GM23338 (cell line): ENCODE measurements at regions not wholly inside any gene's neighbourhood (a gene's known extent, or its start where the extent isn't known, plus 50 kb on each side); places are given as distances from the start of the nearest gene placed in this dataset.
A peak's percentile ranks its signal among the peaks of the same experiment; 100 is the strongest.

Source experiments
- ATAC-seq: fragments of 200-7000 bp; cut with Tn5 transposase; 3 replicates; pipeline ENCODE4 v1.9.1; 2020
- DNase-seq: peaks from one replicate; pipeline ENCODE4 v3.0.0-alpha.2; 2015; ENCODE audit warnings: low spot score
- H2AFZ ChIP-seq: fragments of 200-600 bp; sonication (generic); 2 replicates; pipeline ENCODE4 v1.8.0; 2016; ENCODE audit warnings: antibody characterized with exemption, mild to moderate bottlenecking, moderate library complexity
- H3F3A ChIP-seq: fragments of 200-600 bp; sonication (generic); replicated peaks from 2 replicates; pipeline ENCODE4 v1.8.0; 2017; ENCODE audit warnings: antibody characterized with exemption, mixed run types, low read depth
- H3K27ac ChIP-seq: fragments of 200-600 bp; sonication (generic); 2 replicates; pipeline ENCODE4 v1.6.1; 2016; ENCODE audit warnings: low read depth
- H3K27me3 ChIP-seq: fragments of 200-600 bp; sonication (generic); 2 replicates; pipeline ENCODE4 v1.8.0; 2016; ENCODE audit warnings: mild to moderate bottlenecking, mixed run types, moderate library complexity; ENCODE audit not compliant: insufficient read depth
- H3K36me3 ChIP-seq: fragments of 200-600 bp; sonication (generic); 2 replicates; pipeline ENCODE4 v1.8.0; 2016; ENCODE audit warnings: mild to moderate bottlenecking; ENCODE audit not compliant: insufficient read depth
- H3K4me1 ChIP-seq: fragments of 200-600 bp; sonication (generic); 2 replicates; pipeline ENCODE4 v1.8.0; 2016; ENCODE audit warnings: mild to moderate bottlenecking, moderate library complexity; ENCODE audit not compliant: insufficient read depth
- H3K4me2 ChIP-seq: fragments of 200-600 bp; sonication (generic); 2 replicates; pipeline ENCODE4 v1.7.1; 2017; ENCODE audit warnings: mixed run types
- H3K4me3 ChIP-seq: fragments of 200-600 bp; sonication (generic); 2 replicates; pipeline ENCODE4 v1.6.1; 2016; ENCODE audit warnings: mixed run types
- H3K79me2 ChIP-seq: fragments of 200-600 bp; sonication (generic); replicated peaks from 2 replicates; pipeline ENCODE4 v1.8.0; 2017; ENCODE audit warnings: mild to moderate bottlenecking; ENCODE audit not compliant: insufficient read depth
- H3K9me2 ChIP-seq: fragments of 200-600 bp; sonication (generic); 2 replicates; pipeline ENCODE4 v1.8.0; 2017; ENCODE audit not compliant: insufficient read depth
- H4K20me1 ChIP-seq: fragments of 200-600 bp; sonication (generic); replicated peaks from 2 replicates; pipeline ENCODE4 v1.8.0; 2017; ENCODE audit warnings: mild to moderate bottlenecking; ENCODE audit not compliant: insufficient read depth
- H3K27ac Mint-ChIP-seq: 2 replicates; pipeline ENCODE4 v1.8.0; 2020; ENCODE audit warnings: inconsistent platforms, mild to moderate bottlenecking, moderate library complexity, mixed read lengths
- H3K27me3 Mint-ChIP-seq: 3 replicates; pipeline ENCODE4 v1.8.0; 2022; ENCODE audit warnings: low read depth, mild to moderate bottlenecking, moderate library complexity, mixed read lengths, inconsistent platforms; ENCODE audit not compliant: insufficient read depth, poor library complexity
- H3K36me3 Mint-ChIP-seq: 3 replicates; pipeline ENCODE4 v1.8.0; 2021; ENCODE audit warnings: low read depth, mild to moderate bottlenecking, inconsistent platforms, moderate library complexity, mixed read lengths
- H3K4me1 Mint-ChIP-seq: 3 replicates; pipeline ENCODE4 v1.8.0; 2020; ENCODE audit warnings: mild to moderate bottlenecking, inconsistent platforms, mixed read lengths
- H3K4me3 Mint-ChIP-seq: 3 replicates; pipeline ENCODE4 v1.8.0; 2021; ENCODE audit warnings: moderate library complexity, mild to moderate bottlenecking, inconsistent platforms, mixed read lengths
- H3K9me3 Mint-ChIP-seq: 3 replicates; pipeline ENCODE4 v1.8.0; 2020; ENCODE audit warnings: moderate library complexity, mild to moderate bottlenecking, inconsistent platforms, mixed read lengths
- CREB1 ChIP-seq: fragments of 250-450 bp; sonication (Bioruptor Pico); IDR thresholded peaks from 2 replicates; pipeline ENCODE4 v1.5.0; 2020; ENCODE audit warnings: low read depth, mild to moderate bottlenecking, moderate library complexity
- CTCF ChIP-seq, 2 experiments: fragments of 200-600 bp in 1 of 2; sonication (generic) in 1 of 2; conservative IDR thresholded peaks; 2 replicates each; pipeline versions ENCODE4 v1.5.1 to v1.6.1; 2016 to 2017; ENCODE audit warnings: antibody characterized with exemption in 2 of 2, low read depth in 2 of 2, mild to moderate bottlenecking in 2 of 2, moderate library complexity in 1 of 2
- ETS1 ChIP-seq: IDR thresholded peaks from 2 replicates; pipeline ENCODE4 v1.6.1; 2016; ENCODE audit warnings: antibody characterized with exemption
- EZH2phosphoT487 ChIP-seq: fragments of 200-600 bp; sonication (generic); IDR thresholded peaks from one replicate; pipeline ENCODE4 v1.8.1; 2018; ENCODE audit warnings: antibody characterized with exemption; ENCODE audit not compliant: unreplicated experiment
- JUNB ChIP-seq: IDR thresholded peaks from one replicate; pipeline ENCODE4 v1.6.1; 2016; ENCODE audit warnings: antibody characterized with exemption; ENCODE audit not compliant: unreplicated experiment
- NANOG ChIP-seq: IDR thresholded peaks from 2 replicates; pipeline ENCODE4 v1.6.1; 2016; ENCODE audit warnings: antibody characterized with exemption, borderline replicate concordance
- POLR2AphosphoS5 ChIP-seq: IDR thresholded peaks from 2 replicates; pipeline ENCODE4 v1.6.1; 2016; ENCODE audit warnings: antibody characterized with exemption, low read depth
- REST ChIP-seq: IDR thresholded peaks from one replicate; pipeline ENCODE4 v1.6.1; 2018; ENCODE audit warnings: antibody characterized with exemption; ENCODE audit not compliant: unreplicated experiment
- ZNF331 ChIP-seq: fragments of 250-450 bp; sonication (Bioruptor Pico); IDR thresholded peaks from 2 replicates; pipeline ENCODE4 v1.5.0; 2020; ENCODE audit warnings: low read depth, mild to moderate bottlenecking, moderate library complexity

- TF ChIP-seq ETS1 (no peak), CREB1 (CRISPR knock-in tag) (no peak), JUNB (no peak), CTCF (conservative IDR thresholded peaks at IDR 0.05; ENCODE audit: low read depth in 2 of 2) (peak; percentile 88 to 96), NANOG (no peak), ZNF331 (no peak)
- ATAC-seq (peak; percentile 78), DNase-seq (peak; percentile 81)
- Mint-ChIP-seq H3K9me3 (no peaks in the 10 kb centered on the region; the same call in 2 of the 3 replicates), H3K4me3 (no peak overlapping the region), H3K4me1 (no peaks in the 10 kb centered on the region), H3K27me3 (no peaks in the 10 kb centered on the region), H3K36me3 (no peaks in the 10 kb centered on the region), H3K27ac (no peak overlapping the region)
- no peak overlapping the region for H3K4me2 ChIP-seq
- no peaks in the 10 kb centered on the region for H3K9me2 ChIP-seq
- H3F3A ChIP-seq: no peaks in the 10 kb centered on the region
- H3K79me2 ChIP-seq: no peaks in the 10 kb centered on the region
- no peak overlapping the region for H3K27ac ChIP-seq
- H3K4me1 ChIP-seq: no peaks in the 10 kb centered on the region
- no peak overlapping the region for H3K4me3 ChIP-seq
- H2AFZ ChIP-seq: no peak overlapping the region
- H3K27me3 ChIP-seq: no peaks in the 10 kb centered on the region
- no peaks in the 10 kb centered on the region for H3K36me3 ChIP-seq
- H4K20me1 ChIP-seq: no peaks in the 10 kb centered on the region
Observed at GRCh38 chr18:44130376-44130942, 550.2 kb upstream of the SETBP1 start.

- H3K4me2 ChIP-seq: no peak overlapping the region
- H3K27ac ChIP-seq: no peak overlapping the region
- H3K9me3 Mint-ChIP-seq: peaks cover 3% of the 10 kb centered on the region; the same call in 2 of the 3 replicates
- no peaks in the 10 kb centered on the region for H3K4me1 ChIP-seq
- H3K79me2 ChIP-seq: no peaks in the 10 kb centered on the region
- H3K4me3 ChIP-seq: no peak overlapping the region
- H3K36me3 ChIP-seq: no peaks in the 10 kb centered on the region
- no peaks in the 10 kb centered on the region; the same call in 2 of the 3 replicates for H3K36me3 Mint-ChIP-seq
- 0 out of 2 replicates have a peak, but pooled peaks cover 3% of the 10 kb centered on the region for H3K9me2 ChIP-seq
- H3K27me3 Mint-ChIP-seq: no peaks in the 10 kb centered on the region
- no peaks in the 10 kb centered on the region for H3K27me3 ChIP-seq
- no peaks in the 10 kb centered on the region for H4K20me1 ChIP-seq
- DNase-seq (no peak), ATAC-seq (no peak)
- no peak overlapping the region for H3K4me3 Mint-ChIP-seq
- no peaks in the 10 kb centered on the region for H3F3A ChIP-seq
- no peak overlapping the region for H3K27ac Mint-ChIP-seq
- no peak overlapping the region for H2AFZ ChIP-seq
- H3K4me1 Mint-ChIP-seq: 0 out of 3 replicates have a peak, but pooled peaks cover 4% of the 10 kb centered on the region
- TF ChIP-seq POLR2AphosphoS5 (no peak), REST (no peak), NANOG (no peak), ETS1 (no peak), JUNB (no peak), EZH2phosphoT487 (no peak), ZNF331 (no peak), CREB1 (CRISPR knock-in tag) (no peak)
Observed at GRCh38 chr18:44133483-44133882, 547.2 kb upstream of the SETBP1 start.
